ENCODE measurements at regions not wholly inside any gene's neighbourhood (a gene's known extent, or its start where the extent isn't known, plus 50 kb on each side); places are given as distances from the start of the nearest gene placed in this dataset.

DNA sequence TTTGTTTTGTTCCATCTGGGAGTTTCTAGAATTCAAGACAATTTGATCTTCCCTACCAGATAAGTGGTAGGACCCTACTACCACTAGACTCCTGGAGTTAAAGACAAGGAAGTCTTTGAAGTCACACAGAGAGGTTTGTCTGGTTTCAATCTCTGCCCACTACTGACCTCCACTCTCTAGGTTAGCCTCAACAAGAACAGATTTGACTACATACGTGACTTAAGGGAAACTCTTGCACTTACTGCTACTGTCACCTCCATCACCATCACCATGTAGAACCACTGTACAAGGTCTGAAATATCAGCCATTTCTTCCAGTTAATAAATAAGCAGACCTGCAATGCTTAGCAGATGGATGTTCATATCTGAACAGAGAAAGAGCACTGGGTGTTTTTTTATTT, 148.3 kb upstream of the ARHGEF26 start:
- TF ChIP-seq, protein P1, sequence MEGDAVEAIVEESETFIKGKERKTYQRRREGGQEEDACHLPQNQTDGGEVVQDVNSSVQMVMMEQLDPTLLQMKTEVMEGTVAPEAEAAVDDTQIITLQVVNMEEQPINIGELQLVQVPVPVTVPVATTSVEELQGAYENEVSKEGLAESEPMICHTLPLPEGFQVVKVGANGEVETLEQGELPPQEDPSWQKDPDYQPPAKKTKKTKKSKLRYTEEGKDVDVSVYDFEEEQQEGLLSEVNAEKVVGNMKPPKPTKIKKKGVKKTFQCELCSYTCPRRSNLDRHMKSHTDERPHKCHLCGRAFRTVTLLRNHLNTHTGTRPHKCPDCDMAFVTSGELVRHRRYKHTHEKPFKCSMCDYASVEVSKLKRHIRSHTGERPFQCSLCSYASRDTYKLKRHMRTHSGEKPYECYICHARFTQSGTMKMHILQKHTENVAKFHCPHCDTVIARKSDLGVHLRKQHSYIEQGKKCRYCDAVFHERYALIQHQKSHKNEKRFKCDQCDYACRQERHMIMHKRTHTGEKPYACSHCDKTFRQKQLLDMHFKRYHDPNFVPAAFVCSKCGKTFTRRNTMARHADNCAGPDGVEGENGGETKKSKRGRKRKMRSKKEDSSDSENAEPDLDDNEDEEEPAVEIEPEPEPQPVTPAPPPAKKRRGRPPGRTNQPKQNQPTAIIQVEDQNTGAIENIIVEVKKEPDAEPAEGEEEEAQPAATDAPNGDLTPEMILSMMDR (IDR thresholded peaks at IDR 0.05): no peak
- TF ChIP-seq MAZ (IDR thresholded peaks at IDR 0.05; ENCODE audit: borderline replicate concordance, low read depth, low read length): no peak
- TF ChIP-seq KDM1A (IDR thresholded peaks at IDR 0.05; ENCODE audit: low read depth): no peak
- TF ChIP-seq POLR2A (IDR thresholded peaks at IDR 0.05; ENCODE audit: low read length): no peak
- TF ChIP-seq, protein P2, sequence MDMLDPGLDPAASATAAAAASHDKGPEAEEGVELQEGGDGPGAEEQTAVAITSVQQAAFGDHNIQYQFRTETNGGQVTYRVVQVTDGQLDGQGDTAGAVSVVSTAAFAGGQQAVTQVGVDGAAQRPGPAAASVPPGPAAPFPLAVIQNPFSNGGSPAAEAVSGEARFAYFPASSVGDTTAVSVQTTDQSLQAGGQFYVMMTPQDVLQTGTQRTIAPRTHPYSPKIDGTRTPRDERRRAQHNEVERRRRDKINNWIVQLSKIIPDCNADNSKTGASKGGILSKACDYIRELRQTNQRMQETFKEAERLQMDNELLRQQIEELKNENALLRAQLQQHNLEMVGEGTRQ (IDR thresholded peaks at IDR 0.05): no peak

Measured in A549 (cell line).